ENCODE measurements at regions not wholly inside any gene's neighbourhood (a gene's known extent, or its start where the extent isn't known, plus 50 kb on each side); places are given as distances from the start of the nearest gene placed in this dataset.

DNA sequence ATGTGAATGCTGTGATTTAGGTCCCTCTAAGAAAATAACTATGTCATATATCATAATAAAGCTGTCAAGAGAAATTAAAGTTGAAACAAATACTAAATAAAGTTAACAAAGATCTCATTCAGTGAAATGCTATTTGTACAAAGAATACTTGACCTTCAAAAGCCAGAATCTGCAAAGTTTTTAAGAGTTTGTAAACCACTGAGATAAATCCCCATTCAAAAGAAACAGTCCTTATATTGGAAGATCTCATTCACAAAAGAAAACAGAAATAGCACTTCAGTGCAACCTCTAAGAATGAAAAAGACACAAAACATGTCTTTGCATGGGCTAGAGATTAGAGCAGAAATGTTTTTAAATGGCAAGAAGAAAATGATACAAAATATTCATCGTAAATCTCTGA lies 149.1 kb upstream of the USP38 start:
- Mint-ChIP-seq H3K27me3 (ENCODE audit: low read depth) (peaks cover 2% of the 10 kb centered on the region), H3K27ac (no peak overlapping the region), H3K36me3 (ENCODE audit: low read depth) (no peaks in the 10 kb centered on the region), H3K9me3 (ENCODE audit: insufficient read depth) (no peaks in the 10 kb centered on the region), H3K4me3 (no peak overlapping the region), H3K4me1 (ENCODE audit: low read depth) (no peaks in the 10 kb centered on the region)
- ATAC-seq (no peak), DNase-seq (no peak)
- CTCF ChIA-PET: interaction anchor here (1.4 kb wide), 1 partner anchor 10 kb away, joined by 5 read pairs; no protein-coding TSS in a partner anchor
- POLR2A ChIA-PET: no interaction called here

DNA sequence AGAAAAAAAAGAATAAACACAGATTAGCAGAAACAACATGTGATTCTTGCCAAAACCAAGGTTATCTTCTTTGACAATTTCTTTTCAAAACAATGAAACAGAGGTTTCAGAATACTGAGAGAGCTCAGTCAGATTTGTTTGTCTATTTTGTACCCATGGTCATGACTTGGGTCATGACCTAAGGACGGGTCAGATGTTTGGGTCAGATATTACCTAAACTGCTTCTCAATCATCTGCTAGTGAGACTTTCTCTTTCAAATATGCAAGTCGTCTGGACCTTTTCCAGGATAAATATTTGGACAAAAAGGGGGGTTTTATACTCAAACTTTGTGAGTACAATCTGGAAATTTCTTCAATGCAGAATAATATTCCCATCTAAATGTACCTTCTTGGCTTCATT lies 148.3 kb upstream of the USP38 start:
- no peak for DNase-seq
- H3K36me3 Mint-ChIP-seq (ENCODE audit: low read depth): no peaks in the 10 kb centered on the region
- H3K4me1 Mint-ChIP-seq (ENCODE audit: low read depth): no peaks in the 10 kb centered on the region
- no peak overlapping the region for H3K4me3 Mint-ChIP-seq
- no peak for ATAC-seq
- POLR2A ChIA-PET: no interaction called here
- CTCF ChIA-PET: interaction anchor here (1.4 kb wide), 1 partner anchor 11 kb away, joined by 5 read pairs; no protein-coding TSS in a partner anchor
- no peaks in the 10 kb centered on the region for H3K27me3 Mint-ChIP-seq (ENCODE audit: low read depth)
- no peak overlapping the region for H3K27ac Mint-ChIP-seq
- no peaks in the 10 kb centered on the region for H3K9me3 Mint-ChIP-seq (ENCODE audit: insufficient read depth)

DNA sequence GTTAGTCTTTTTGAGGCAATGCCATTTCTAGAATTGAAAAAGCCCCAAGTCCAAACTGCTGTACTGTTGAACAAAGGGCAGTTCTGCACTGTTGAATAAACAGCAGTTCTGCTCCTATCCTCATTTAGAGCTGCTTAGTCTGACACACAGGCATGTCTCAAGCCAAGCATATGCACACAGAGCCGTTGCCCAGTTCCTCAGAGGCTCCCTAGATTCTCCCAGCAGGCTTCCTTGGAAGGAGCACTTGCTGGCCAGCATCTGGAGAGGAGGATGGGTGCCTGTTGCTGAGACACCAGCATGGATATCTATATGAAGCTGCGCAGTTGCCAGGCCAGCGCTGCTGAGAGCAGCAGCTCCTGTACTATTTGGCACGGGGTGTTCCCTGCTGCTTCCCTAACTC lies 138.3 kb upstream of the USP38 start:
- Mint-ChIP-seq H3K36me3 (ENCODE audit: low read depth) (no peaks in the 10 kb centered on the region), H3K9me3 (ENCODE audit: insufficient read depth) (no peaks in the 10 kb centered on the region)

DNA sequence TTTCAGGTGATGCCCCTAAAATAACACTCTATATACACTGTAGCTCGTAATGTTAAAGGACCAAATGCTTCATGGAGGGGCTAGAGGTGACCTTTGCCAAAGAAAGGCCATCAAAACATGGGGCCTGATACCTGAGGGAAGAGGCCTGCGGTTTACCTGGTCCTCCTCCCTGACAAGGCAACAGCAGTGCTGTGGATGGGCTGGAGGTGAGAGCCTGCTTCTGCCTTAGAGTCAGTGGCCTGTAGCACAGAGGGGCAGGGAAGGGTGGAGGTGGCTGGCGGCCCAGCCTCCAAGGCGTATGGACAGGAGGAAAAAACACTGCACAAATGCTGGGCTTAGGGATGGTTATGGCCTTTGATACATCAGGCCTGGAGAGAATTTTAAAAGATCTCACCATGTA lies 137.8 kb upstream of the USP38 start:
- Mint-ChIP-seq H3K27me3 (ENCODE audit: low read depth) (no peaks in the 10 kb centered on the region), H3K4me1 (ENCODE audit: low read depth) (no peaks in the 10 kb centered on the region), H3K36me3 (ENCODE audit: low read depth) (no peaks in the 10 kb centered on the region), H3K9me3 (ENCODE audit: insufficient read depth) (no peaks in the 10 kb centered on the region), H3K27ac (no peak overlapping the region), H3K4me3 (no peak overlapping the region)
- ChIA-PET CTCF (no interaction called here), POLR2A (no interaction called here)
- ATAC-seq (no peak), DNase-seq (no peak)

More for the DNA sequence above, 138.3 kb upstream of the USP38 start:
- CTCF ChIA-PET: no interaction called here
- ATAC-seq (no peak), DNase-seq (no peak)
- H3K27ac Mint-ChIP-seq: no peak overlapping the region
- POLR2A ChIA-PET: no interaction called here
- H3K4me1 Mint-ChIP-seq (ENCODE audit: low read depth): no peaks in the 10 kb centered on the region
- no peak overlapping the region for H3K4me3 Mint-ChIP-seq
- H3K27me3 Mint-ChIP-seq (ENCODE audit: low read depth): no peaks in the 10 kb centered on the region

DNA sequence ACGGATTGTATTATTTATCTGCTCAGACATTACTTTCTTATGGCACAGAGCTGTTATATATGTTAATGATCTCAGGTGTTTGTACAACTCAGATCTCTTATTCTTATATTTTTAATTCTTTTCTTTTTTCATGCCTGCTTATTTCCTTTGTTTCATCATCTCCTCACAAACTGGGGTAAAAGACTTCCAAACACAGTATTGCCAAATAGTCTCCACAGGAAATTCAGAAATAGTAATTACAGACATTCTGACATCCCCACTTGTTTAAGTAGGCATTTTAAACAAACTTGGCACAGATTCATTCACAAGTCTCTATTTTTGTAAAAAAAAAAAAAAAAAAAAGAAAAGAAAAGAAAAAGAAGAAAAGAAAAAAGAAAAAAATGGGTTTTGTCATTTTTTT lies 129.7 kb upstream of the USP38 start:
- no peaks in the 10 kb centered on the region for H3K36me3 Mint-ChIP-seq (ENCODE audit: low read depth)
- DNase-seq (no peak), ATAC-seq (no peak)
- H3K27me3 Mint-ChIP-seq (ENCODE audit: low read depth): no peaks in the 10 kb centered on the region
- H3K4me3 Mint-ChIP-seq: no peak overlapping the region
- ChIA-PET POLR2A (interaction anchor here (0.6 kb wide), 1 partner anchor 1432 kb away, joined by 3 read pairs; no protein-coding TSS in a partner anchor), CTCF (no interaction called here)
- no peaks in the 10 kb centered on the region for H3K9me3 Mint-ChIP-seq (ENCODE audit: insufficient read depth)
- no peaks in the 10 kb centered on the region for H3K4me1 Mint-ChIP-seq (ENCODE audit: low read depth)
- H3K27ac Mint-ChIP-seq: no peak overlapping the region

DNA sequence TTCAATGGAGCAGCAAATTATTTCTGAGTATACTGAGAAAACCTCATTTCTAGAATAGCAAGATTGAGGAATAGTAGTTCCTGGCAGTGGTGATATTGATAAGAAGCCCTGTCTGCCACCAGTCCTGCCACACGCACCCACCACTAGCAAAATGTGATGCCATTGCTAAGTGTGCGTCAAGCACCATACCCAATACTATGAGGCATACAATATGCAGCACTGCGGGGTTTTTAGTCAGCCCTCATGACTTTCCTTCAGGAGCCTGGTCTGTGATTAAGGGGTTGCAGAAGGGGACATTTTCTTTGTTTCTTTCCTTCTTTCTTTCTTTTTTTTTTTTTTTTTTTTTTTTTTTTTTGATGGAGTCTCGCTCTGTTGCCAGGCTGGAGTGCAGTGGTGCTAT lies 128.7 kb upstream of the USP38 start:
- H3K36me3 Mint-ChIP-seq (ENCODE audit: low read depth): no peaks in the 10 kb centered on the region
- ATAC-seq (no peak), DNase-seq (no peak)
- no peak overlapping the region for H3K4me3 Mint-ChIP-seq
- H3K27me3 Mint-ChIP-seq (ENCODE audit: low read depth): no peaks in the 10 kb centered on the region
- ChIA-PET CTCF (no interaction called here), POLR2A (no interaction called here)
- H3K27ac Mint-ChIP-seq: no peak overlapping the region
- no peaks in the 10 kb centered on the region for H3K9me3 Mint-ChIP-seq (ENCODE audit: insufficient read depth)
- H3K4me1 Mint-ChIP-seq (ENCODE audit: low read depth): no peaks in the 10 kb centered on the region

DNA sequence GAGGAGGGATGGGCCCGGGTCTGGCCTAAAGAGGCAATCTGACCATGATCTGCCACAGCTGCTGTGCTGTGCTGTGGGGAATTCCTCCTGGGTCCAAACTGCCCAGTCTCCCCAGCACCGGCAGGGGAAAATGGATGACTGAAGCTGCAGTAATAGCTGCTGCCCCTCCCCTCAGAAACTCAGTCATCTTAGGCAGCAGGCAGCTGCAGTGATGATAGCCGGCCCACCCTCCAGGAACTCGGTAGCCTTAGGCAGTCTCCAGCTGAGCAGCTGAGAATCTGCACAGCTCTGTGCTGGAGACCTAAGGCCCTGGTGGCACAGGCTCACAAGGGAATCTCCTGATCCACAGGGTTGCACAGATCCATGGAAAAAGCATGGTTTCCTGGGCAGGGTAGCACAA lies 113.4 kb upstream of the USP38 start:
- no peaks in the 10 kb centered on the region for H3K9me3 Mint-ChIP-seq (ENCODE audit: insufficient read depth)
- no peaks in the 10 kb centered on the region for H3K27me3 Mint-ChIP-seq (ENCODE audit: low read depth)
- ChIA-PET CTCF (no interaction called here), POLR2A (no interaction called here)
- no peaks in the 10 kb centered on the region for H3K36me3 Mint-ChIP-seq (ENCODE audit: low read depth)
- ATAC-seq: no peak
- no peaks in the 10 kb centered on the region for H3K4me1 Mint-ChIP-seq (ENCODE audit: low read depth)
- DNase-seq: no peak
- no peak overlapping the region for H3K27ac Mint-ChIP-seq
- no peak overlapping the region for H3K4me3 Mint-ChIP-seq

DNA sequence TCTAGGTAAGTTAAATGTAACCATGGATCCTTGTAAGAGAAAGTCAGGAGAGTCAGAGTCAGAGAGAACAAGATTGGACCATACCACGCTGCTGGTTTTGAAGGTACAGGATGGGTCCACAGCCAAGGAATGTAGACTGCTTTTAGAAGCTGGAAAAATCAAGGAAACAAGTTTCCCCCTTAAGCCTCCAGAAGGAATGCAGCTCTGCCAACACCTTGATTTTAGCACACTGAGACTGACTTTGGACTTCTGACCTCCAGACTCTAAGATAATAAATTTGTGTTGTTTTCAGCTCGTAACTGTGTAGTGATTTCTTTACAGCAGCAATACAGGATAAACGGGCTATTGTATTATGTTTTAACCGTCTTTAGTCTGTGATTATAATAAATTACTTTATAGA lies 108.0 kb upstream of the USP38 start:
- ChIA-PET POLR2A (no interaction called here), CTCF (no interaction called here)
- no peak for DNase-seq
- no peaks in the 10 kb centered on the region for H3K36me3 Mint-ChIP-seq (ENCODE audit: low read depth)
- no peak overlapping the region for H3K27ac Mint-ChIP-seq
- no peaks in the 10 kb centered on the region for H3K9me3 Mint-ChIP-seq (ENCODE audit: insufficient read depth)
- H3K4me1 Mint-ChIP-seq (ENCODE audit: low read depth): no peaks in the 10 kb centered on the region
- H3K27me3 Mint-ChIP-seq (ENCODE audit: low read depth): peaks cover 2% of the 10 kb centered on the region
- no peak for ATAC-seq
- no peak overlapping the region for H3K4me3 Mint-ChIP-seq

DNA sequence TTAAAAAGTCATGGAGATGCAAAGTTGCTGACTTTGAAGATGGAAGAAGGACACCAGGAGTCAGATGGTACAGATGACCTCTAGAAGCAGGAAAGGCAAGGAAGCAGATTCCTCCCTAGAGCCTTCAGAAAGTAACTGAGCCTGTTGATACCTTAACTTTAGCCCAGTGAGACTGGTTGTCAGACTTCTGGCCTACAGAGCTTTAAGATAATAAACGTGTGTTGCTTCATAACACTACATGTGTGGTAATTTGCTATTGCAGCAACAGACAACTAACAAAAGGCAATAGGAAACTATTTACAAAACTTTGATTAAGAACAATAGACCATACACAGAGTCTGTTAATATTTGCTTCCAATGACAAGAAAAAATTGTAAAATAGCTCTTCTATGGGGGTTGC lies 102.0 kb upstream of the USP38 start:
- Mint-ChIP-seq H3K27ac (no peak overlapping the region), H3K27me3 (ENCODE audit: low read depth) (peaks cover 6% of the 10 kb centered on the region), H3K4me3 (no peak overlapping the region), H3K36me3 (ENCODE audit: low read depth) (no peaks in the 10 kb centered on the region), H3K4me1 (ENCODE audit: low read depth) (no peaks in the 10 kb centered on the region), H3K9me3 (ENCODE audit: insufficient read depth) (no peaks in the 10 kb centered on the region)
- DNase-seq (no peak), ATAC-seq (no peak)
- POLR2A ChIA-PET: no interaction called here
- CTCF ChIA-PET: no interaction called here

DNA sequence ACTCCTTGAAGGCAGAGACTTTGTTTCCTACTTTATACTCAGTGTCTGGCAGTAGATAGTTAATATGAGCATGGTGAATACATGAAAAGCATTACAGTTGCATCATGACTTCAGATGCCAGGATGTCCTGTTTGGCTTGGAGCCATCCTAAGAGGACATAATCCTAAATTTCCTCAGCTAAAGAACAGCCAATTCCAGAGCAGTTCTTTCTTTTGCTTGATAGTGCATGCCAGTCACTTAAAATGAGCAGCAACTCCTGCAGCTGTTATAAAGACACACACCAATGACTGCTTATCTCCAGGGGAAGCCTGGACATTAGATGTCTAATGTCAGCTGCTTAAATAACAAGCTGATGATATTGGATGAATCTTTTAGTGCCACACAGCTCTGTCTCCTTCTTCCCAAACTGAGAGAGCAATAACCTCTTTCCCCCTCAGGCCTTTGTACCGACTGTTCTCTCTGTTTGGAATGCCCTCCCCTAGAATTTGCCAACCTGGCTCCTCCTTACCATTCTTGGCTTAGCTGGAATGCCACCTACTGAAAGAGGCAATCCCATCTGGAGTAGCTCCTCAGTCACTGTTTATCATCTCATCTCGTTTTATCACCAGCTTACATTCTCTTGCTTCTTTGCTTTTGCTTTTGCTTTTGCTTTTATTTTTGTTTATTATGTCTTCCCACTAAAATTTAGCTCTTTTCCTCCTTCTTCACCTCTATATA lies 100.8 kb upstream of the USP38 start:
- ATAC-seq (no peak), DNase-seq (no peak)
- ChIA-PET CTCF (no interaction called here), POLR2A (no interaction called here)
- Mint-ChIP-seq H3K4me3 (no peak overlapping the region), H3K36me3 (ENCODE audit: low read depth) (no peaks in the 10 kb centered on the region), H3K9me3 (ENCODE audit: insufficient read depth) (no peaks in the 10 kb centered on the region), H3K27ac (no peak overlapping the region), H3K27me3 (ENCODE audit: low read depth) (peaks cover 6% of the 10 kb centered on the region), H3K4me1 (ENCODE audit: low read depth) (no peaks in the 10 kb centered on the region)

DNA sequence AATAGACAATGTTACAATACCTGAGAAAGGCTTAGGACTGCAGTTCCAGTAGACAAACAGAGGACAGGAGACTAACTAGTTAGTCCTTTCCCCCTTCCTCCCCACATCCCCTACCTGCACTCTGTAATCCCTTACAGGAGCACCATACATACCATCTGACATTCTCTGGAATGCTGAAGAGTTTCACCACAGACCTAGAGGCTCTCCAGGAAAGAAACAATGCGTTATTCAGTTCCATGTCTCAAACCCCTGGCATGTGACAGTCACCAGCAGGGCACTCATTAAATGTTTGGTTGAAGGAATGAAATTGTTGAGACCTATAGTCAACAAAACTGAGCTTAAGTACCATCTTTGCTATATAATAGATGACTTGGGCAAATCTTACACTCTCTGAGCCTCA lies 100.2 kb upstream of the USP38 start:
- H3K4me3 Mint-ChIP-seq: no peak overlapping the region
- no peaks in the 10 kb centered on the region for H3K36me3 Mint-ChIP-seq (ENCODE audit: low read depth)
- CTCF ChIA-PET: no interaction called here
- ATAC-seq (no peak), DNase-seq (no peak)
- H3K27ac Mint-ChIP-seq: no peak overlapping the region
- peaks cover 4% of the 10 kb centered on the region for H3K27me3 Mint-ChIP-seq (ENCODE audit: low read depth)
- H3K4me1 Mint-ChIP-seq (ENCODE audit: low read depth): no peaks in the 10 kb centered on the region
- H3K9me3 Mint-ChIP-seq (ENCODE audit: insufficient read depth): no peaks in the 10 kb centered on the region
- POLR2A ChIA-PET: no interaction called here

DNA sequence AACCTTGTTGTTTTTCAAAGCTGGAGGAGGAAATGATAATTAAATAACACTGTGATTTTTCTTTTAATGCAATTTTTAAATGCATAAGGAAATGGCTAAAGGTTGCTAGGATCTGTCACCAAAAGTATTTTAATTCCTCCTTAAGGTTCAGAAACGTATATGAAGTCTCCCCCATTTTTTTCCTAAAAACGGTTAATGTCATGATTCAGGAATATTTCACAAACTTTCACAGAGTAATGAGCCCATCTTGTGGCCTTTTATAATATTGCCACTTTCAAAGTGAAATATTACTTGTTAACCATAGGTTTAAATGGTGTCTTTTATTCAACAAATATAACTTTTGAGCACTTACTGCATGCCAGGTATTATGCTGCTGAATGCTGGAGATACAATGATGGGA lies 99.5 kb upstream of the USP38 start:
- CTCF ChIA-PET: no interaction called here

DNA sequence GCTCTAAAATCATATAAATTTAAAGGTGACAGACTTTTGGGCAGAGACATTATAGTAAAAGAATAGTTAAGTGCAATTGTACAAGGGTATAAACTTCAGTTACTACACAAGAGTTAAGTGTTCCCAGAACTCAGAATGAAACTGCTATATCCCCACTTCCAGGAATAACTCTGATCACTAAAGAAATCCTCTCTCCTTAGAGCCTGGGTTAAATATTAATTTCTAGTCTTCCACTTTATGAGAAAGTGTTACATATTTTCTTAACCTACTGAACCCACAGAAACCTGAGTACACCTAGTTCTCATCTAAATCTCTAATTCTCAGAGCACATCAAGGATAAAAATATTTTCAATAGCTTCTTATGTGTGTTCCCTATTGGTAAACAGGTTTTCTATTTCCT lies 99.1 kb upstream of the USP38 start:
- Mint-ChIP-seq H3K36me3 (ENCODE audit: low read depth) (no peaks in the 10 kb centered on the region), H3K27ac (no peak overlapping the region), H3K4me3 (no peak overlapping the region), H3K4me1 (ENCODE audit: low read depth) (no peaks in the 10 kb centered on the region), H3K9me3 (ENCODE audit: insufficient read depth) (no peaks in the 10 kb centered on the region), H3K27me3 (ENCODE audit: low read depth) (peaks cover 4% of the 10 kb centered on the region)
- CTCF ChIA-PET: no interaction called here
- DNase-seq (no peak), ATAC-seq (no peak)
- POLR2A ChIA-PET: no interaction called here

More for the DNA sequence above, 99.5 kb upstream of the USP38 start:
- no peak for ATAC-seq
- H3K27ac Mint-ChIP-seq: no peak overlapping the region
- no peak for DNase-seq
- H3K36me3 Mint-ChIP-seq (ENCODE audit: low read depth): no peaks in the 10 kb centered on the region
- no peak overlapping the region for H3K4me3 Mint-ChIP-seq
- H3K27me3 Mint-ChIP-seq (ENCODE audit: low read depth): peaks cover 4% of the 10 kb centered on the region
- no peaks in the 10 kb centered on the region for H3K9me3 Mint-ChIP-seq (ENCODE audit: insufficient read depth)
- POLR2A ChIA-PET: no interaction called here
- no peaks in the 10 kb centered on the region for H3K4me1 Mint-ChIP-seq (ENCODE audit: low read depth)
